Cardiac fibroblast (primary cell): ENCODE measurements at regions not wholly inside any gene's neighbourhood (a gene's known extent, or its start where the extent isn't known, plus 50 kb on each side); places are given as distances from the start of the nearest gene placed in this dataset.

Experiments used
- DNase-seq, 2 donors: peaks; one replicate each; pipeline versions ENCODE4 v3.0.0 to v3.0.0-alpha.2; 2010; ENCODE audit warnings: low read depth in 2 of 2
- H3K4me3 ChIP-seq, 2 donors: replicated peaks in 1 of 2; 1 replicate in 1 of 2; 2 replicates in 1 of 2; pipeline ENCODE4 v1.5.1; 2011; ENCODE audit warnings: low read depth in 2 of 2, low read length in 2 of 2, mild to moderate bottlenecking in 2 of 2, moderate library complexity in 1 of 2
- TF ChIP-seq, protein P1 (sequence below): IDR thresholded peaks from one replicate; pipeline ENCODE4 v1.5.1; 2011; ENCODE audit warnings: low read depth, mild to moderate bottlenecking, low read length, inconsistent platforms

GRCh38 chr15:25182098-25182478, 227.3 kb downstream of the SNRPN start:
- TF ChIP-seq, protein P1, sequence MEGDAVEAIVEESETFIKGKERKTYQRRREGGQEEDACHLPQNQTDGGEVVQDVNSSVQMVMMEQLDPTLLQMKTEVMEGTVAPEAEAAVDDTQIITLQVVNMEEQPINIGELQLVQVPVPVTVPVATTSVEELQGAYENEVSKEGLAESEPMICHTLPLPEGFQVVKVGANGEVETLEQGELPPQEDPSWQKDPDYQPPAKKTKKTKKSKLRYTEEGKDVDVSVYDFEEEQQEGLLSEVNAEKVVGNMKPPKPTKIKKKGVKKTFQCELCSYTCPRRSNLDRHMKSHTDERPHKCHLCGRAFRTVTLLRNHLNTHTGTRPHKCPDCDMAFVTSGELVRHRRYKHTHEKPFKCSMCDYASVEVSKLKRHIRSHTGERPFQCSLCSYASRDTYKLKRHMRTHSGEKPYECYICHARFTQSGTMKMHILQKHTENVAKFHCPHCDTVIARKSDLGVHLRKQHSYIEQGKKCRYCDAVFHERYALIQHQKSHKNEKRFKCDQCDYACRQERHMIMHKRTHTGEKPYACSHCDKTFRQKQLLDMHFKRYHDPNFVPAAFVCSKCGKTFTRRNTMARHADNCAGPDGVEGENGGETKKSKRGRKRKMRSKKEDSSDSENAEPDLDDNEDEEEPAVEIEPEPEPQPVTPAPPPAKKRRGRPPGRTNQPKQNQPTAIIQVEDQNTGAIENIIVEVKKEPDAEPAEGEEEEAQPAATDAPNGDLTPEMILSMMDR, result no peak
- no peak for DNase-seq
- H3K4me3 ChIP-seq, result no peak overlapping the region

DNA sequence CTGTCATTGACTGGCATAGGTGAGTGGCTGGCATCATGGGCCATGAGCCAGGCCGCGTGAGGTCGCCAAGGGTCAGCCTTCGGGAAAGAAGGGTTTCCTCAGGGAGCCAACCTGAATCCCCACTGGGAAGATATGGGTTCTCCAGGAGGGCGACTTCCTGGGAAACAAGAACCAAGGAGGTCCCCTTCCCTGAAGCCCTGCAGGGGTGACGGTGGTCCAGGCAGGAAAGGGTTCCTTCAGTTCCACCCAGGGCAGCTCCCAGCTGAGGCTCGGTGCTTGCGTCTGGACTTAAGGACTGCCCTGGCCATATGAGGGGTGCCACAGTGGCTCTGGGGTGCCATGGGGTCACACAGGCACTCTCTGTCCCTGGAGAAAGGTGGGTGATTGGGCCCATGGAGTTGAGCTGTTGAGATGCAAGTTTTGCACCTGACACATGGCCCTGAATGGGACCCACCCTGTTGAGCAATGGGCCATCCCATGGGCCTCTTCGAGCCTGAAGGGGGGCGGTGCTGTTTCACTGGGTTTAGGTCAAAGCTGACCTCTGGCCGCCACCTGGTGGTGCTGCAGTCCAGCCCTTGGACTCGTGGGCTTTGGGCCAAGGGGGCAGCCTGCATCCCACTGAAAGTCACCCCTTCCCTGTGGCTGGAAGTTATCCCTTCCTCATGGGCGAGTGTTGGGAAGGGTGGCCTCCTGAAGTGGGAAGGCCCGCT, 228.1 kb downstream of the SNRPN start:
- TF ChIP-seq, protein P1, result no peak
- DNase-seq, result no peak
- no peak overlapping the region for H3K4me3 ChIP-seq

GRCh38 chr15:25183581-25184251, 228.9 kb downstream of the SNRPN start:
- H3K4me3 ChIP-seq, result no peak overlapping the region
- TF ChIP-seq, protein P1, result no peak
- no peak for DNase-seq

DNA sequence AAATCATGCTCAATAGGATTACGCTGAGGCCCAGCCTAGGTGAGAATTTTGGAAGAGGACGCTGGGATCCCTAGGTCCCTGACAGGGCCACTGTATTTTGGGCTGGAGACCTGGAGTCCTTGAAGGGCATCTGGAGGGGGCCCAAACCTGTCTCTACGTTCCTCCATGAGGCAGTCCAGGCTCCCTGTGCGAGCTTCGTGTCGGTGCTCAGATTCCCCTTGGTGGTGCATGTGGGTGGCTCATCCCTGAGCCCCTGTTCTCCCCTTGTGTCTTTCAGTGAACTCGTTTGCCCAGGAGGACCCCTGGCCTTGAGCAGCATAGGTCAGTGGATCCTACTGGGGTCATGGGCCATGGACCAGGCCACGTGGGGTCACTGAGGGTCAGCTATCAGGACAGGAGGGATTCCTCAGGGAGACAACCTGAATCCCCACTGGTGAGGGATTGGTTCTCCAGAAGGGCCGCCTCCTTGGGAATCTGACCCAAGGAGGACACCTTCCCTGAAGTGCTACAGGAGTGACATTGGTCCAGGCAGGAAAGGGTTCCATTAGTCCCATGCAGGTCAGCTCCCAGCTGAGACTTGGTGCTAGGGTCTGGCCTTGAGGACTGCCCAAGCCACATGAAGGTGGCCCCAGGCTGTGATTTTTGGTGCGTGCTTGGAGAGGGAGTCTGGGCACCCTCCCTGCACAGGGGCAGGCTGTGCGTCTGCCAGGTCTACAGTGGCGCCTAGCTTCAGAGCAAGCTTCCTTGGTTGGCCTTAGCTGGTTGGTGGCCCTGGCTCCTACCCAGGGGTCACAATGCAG, 229.8 kb downstream of the SNRPN start:
- no peak for DNase-seq
- TF ChIP-seq, protein P1, result no peak
- H3K4me3 ChIP-seq, result no peak overlapping the region

DNA sequence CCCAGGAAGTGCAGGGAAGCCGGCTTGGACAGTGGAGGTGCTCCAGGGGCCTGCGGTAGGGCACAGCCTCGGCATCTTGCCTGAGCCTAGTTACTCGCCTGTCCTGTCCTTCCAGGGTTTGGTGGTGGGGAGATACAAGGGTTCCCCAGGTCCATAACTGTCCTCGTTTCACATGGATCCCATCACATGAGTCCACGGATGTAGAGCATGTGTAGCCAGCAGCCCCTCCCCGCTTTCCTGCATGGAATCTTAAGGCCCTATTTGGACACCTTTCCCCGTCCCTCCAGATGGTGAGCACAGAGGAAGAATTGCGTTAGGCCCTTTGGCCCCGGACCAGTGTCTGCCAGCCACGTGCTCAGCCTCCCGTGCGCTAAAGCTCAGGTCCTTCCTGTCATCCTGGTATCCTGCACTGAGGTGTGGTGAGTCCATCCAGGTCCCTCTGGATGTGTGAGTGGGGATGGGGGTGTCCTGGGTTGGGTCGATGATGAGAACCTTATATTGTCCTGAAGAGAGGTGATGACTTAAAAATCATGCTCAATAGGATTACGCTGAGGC, 230.4 kb downstream of the SNRPN start:
- TF ChIP-seq, protein P1, result no peak
- DNase-seq, result no peak
- no peak overlapping the region for H3K4me3 ChIP-seq

GRCh38 chr15:25185791-25186190, 231.0 kb downstream of the SNRPN start:
- TF ChIP-seq, protein P1, result no peak
- no peak overlapping the region for H3K4me3 ChIP-seq

More at GRCh38 chr15:25185791-25186190, 231.0 kb downstream of the SNRPN start:
- DNase-seq, result no peak
